Skeletal muscle cell (primary cell): ENCODE measurements at regions not wholly inside any gene's neighbourhood (a gene's known extent, or its start where the extent isn't known, plus 50 kb on each side); places are given as distances from the start of the nearest gene placed in this dataset.
"Not testable (repeated sequence)": the region's sequence is repeated elsewhere in the genome, so short reads cannot be mapped to it uniquely, and the experiment has no call there.

Source experiments
- DNase-seq: peaks from one replicate; pipeline ENCODE4 v3.0.0-alpha.2; 2010; ENCODE audit warnings: low read depth
- H3K4me3 ChIP-seq: 2 replicates; pipeline ENCODE4 v1.5.1; 2011; ENCODE audit warnings: low read depth, mild to moderate bottlenecking, control low read depth, low read length, moderate library complexity

DNA sequence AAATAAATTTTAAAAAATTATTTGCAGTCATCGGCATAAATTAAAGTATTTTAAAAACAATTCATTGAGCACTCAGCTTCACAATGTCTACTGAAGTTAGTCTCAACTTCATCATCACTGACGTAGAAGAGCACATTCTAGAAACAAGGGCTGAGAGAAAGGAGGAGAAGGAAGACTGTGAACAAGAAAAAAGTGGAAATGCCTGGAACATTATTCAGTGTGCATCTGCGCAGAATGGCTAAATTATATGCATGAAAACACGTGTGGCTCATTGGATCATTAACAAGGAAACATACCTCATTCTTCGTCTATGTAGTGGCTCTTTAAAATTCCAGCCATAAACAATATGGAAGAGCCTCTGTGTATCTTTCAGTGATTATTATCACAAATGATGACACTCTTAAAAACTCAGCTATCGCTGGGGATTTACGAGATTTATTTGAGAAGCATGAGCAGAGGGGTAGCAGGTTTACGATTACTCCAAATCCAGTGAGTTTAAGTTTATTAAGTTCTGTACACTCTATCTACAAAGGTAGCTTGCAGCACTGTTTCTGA is 404.2 kb upstream of the CDIN1 start:
- DNase-seq = no peak
- H3K4me3 ChIP-seq = no peak overlapping the region

DNA sequence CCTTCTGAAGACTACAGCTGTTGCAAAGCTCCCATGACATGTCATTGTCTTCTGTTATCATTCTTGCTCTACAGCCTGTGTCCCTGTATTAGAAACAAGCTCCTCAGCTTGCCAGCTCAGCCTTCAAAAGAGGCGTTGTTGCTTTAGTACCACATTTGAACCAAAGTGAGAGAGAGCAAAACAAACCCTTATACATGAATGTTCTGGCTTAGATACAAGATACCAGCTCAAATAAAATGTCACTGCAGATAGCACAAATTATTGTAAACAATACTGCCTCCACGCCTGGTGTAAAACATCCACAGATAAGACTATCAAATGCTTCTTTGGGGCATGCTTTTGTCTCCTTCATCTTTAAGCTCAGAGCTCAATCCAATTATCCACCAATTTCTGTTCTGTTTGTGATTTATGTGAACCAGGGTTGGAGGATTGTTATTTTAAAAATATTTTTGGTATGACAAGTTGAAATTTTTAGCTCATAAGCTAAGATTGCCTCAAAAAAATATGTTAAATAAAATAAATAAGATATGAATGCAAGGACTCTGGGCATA is 403.6 kb upstream of the CDIN1 start:
- no peak overlapping the region for H3K4me3 ChIP-seq
- no peak for DNase-seq

DNA sequence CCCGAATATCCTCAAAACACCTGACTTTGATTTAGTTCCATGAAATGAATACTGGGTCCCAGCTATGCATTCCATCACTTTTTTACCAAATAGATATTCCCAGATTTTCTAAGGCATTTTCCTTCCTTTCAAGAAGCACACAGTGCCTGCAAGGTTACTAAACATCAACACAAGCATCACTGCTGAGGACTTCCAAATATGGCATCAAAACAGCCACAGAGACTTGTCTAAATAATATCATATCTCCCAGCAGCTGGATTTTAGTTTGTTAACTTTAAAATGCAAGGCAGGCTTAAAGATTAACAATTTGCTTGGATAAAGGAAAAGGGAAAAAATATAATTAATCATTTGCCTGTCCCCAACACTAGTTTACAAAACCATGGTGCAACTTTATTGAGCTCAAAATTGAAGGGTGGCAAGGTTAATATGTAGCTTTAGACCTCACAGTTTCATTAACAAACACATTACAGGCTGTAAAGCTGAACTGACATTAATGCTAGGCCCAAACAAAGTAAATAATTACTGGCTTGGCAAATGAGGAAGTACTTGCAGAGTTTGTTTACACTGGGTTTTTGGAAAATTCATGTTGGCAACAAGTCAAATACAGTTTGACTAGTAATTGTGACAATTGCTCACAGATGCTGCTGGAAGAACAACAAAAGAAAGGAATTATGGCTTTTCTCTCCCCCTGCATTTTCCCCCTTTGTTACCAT is 401.7 kb upstream of the CDIN1 start:
- no peak overlapping the region for H3K4me3 ChIP-seq
- DNase-seq = no peak

DNA sequence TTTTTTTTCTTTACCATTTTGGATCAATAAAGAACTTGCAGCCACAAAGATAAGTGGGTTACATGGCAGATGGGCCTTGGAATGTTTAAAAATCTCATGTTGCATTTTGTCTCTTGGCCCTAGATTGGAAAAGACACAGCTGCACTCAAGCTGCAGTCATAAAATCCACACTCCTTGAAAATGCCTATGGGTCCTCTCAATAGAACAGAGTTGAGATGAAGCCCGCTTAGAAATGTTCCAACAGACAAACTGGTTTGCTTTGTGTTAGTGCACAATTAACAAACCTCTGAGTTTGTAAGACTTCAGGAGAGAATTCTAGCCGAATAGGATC is 401.2 kb upstream of the CDIN1 start:
- no peak overlapping the region for H3K4me3 ChIP-seq
- DNase-seq = no peak

DNA sequence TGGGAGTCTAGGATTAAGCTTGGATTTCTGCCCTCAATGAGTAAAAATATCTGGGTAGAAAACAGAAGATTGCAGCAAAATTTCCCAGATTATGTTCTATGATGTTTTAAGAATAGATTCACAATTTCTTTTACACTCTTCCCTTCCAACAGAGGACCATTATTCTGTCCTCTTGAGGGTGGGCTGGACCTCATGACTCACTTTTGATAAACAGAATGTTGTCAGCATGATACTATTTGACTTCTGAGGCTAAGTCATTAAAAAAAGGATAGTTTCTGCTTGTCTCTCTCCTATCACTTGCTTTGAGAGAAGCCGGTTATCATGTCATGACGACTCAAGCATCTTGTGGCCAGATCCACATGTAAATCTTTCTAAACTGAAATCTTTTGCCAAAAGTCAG is 396.2 kb upstream of the CDIN1 start:
- no peak overlapping the region for H3K4me3 ChIP-seq
- no peak for DNase-seq

DNA sequence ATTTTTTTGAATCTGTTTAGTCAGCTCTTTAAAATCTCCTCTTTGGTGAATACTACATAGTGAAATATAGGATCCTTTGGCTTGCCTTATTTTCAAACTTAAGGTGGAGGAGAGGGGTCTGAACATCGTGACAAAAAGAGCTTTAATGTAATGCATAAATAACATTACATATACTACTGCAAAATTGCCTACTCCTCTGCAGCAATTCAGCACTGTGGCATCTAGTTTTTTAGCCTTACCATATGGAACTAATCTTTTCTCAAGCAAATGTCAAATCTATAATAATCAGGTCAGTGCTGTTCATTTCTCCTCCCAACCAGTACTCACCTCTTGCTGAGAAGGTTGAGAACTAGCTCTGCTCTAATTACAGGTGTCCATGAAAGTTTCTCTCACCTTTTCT is 394.0 kb upstream of the CDIN1 start:
- no peak overlapping the region for H3K4me3 ChIP-seq
- no peak for DNase-seq

DNA sequence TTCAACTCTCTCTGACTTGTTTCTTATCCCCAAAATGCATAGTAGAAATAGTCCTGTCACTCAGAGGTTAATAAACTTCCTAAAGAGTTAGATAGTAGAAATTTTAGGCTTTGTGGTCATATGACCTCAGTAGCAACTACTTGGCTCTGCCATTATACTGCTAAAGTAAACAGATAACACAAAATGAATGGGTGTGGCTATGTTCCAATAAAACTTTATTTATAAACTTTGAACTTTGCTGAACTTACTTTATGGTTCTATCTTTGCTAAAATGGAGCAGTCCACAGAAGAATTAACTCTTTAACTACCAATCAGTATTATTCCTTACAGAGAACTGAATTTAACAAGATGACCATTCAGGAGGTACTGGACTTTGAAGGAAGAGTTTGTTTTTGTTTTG is 393.6 kb upstream of the CDIN1 start:
- no peak for DNase-seq
- no peak overlapping the region for H3K4me3 ChIP-seq

DNA sequence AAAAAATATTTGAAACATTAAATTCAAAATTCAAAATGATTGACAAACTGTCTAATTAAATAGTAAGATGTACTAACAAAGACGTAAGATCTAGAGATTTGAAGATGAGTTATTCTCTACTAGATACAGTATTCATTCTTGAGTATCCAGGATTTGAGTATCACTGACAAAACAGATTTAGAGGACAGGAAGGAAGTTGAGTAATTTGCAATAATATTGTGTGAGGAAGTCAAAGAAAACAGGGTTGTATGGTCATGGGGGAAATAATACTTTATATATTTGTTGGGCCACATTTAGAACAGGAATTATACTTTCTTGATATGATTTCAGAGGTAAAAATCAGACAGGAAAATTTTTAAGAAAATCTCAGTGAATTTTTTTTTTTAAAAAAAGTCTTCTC is 393.1 kb upstream of the CDIN1 start:
- H3K4me3 ChIP-seq = no peak overlapping the region
- no peak for DNase-seq

DNA sequence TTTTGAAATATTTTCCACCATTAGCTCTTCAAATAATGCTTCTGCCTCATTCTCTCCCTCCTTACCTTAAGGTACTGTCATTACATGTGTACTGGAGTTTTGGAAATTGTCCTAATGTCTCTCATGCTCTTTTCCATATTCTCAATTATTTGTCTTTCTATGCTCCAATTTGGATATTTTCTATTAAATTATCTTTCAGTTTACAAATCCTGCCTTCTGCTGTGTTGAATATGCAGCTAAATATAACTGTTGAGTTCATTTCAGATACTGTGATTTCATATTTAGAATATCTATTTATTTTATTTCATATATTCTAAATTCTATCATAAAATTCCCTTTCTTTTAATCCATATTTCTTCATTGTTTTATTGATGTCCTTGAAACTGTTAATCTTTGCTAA is 388.0 kb upstream of the CDIN1 start:
- DNase-seq = no peak
- no peak overlapping the region for H3K4me3 ChIP-seq

DNA sequence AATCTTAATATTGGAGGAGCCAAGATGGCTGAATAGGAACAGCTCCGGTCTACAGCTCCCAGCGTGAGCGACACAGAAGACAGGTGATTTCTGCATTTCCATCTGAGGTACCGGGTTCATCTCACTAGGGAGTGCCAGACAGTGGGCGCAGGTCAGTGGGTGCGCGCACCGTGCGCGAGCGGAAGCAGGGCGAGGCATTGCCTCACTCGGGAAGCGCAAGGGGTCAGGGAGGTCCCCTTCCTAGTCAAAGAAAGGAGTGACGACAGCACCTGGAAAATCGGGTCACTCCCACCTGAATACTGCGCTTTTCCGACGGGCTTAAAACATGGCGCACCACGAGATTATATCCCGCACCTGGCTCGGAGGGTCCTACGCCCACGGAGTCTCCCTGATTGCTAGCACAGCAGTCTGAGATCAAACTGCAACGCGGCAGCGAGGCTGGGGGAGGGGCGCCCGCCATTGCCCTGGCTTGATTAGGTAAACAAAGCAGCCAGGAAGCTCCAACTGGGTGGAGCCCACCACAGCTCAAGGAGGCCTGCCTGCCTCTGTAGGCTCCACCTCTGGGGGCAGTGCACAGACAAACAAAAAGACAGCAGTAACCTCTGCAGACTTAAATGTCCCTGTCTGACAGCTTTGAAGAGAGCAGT is 383.9 kb upstream of the CDIN1 start:
- not testable (repeated sequence) for DNase-seq, H3K4me3 ChIP-seq

DNA sequence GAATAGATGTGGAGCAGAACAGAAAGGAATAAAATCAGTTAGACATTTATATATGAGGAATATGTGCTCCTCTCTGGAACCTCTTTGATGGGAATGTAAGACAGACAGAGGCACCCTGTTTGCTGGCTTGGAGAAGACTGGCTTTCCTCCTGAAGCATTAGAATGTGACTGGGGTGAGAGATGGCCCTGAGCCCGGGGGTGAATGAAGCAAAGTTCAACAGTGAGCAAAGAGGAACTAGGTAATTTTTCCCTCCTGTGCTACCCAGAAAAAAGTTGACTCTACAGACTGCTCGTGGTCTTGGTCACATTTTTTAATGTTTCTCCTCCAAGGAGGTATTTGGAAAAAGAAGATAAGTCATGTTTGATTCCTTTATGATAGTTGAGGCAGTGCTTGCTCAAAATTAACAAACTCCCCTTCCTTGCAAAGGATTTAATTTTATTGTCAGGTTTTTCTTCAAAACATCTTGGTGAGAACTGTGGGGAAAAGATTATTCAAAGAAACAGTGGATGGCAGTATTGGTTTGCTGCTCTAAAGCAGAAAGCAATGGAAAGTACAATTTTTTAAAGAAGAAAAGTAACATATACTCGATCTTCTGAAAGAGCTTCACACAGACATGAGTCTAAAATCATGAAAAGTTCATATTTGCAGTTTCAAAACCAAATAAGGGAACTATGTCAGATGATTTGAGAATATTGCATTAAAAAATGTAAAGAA is 370.4 kb upstream of the CDIN1 start:
- no peak overlapping the region for H3K4me3 ChIP-seq
- no peak for DNase-seq

DNA sequence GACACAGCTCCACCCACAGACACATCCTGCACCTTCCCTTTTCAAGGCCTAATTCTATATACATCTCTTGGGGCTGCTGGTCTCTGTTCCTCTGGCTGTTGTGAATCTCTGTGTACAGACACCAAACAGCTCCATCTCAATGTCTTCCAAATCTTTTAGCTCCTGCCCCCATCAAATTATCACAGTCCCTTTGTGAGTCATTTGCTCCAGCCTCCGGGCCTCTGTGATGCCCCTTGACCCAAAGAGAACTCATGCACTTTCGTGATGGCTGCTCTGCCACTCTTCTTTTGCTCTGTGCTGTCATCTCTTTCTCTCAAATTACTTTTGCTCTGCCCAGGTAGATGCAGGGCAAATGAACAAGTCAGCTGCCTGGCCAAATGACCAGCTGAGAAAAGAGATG is 369.0 kb upstream of the CDIN1 start:
- no peak for DNase-seq
- no peak overlapping the region for H3K4me3 ChIP-seq

DNA sequence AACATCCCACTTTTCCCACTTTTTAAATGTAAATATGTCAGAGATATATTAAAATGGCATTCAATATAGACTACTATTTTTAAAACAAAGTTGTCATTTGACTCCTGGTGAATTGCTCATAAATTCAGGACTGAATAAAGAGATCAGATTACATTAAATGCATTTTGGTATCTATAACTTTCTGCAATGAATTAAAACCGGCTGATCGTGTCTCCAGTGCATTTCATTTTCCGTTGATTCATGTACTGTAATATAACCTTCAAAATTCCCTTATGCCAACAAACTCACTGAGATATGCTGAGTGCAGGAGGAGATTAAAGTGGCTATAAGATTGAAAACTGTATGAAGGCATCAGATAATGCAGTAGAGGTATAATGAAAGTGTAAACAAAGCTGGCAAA is 361.1 kb upstream of the CDIN1 start:
- DNase-seq = no peak
- no peak overlapping the region for H3K4me3 ChIP-seq

DNA sequence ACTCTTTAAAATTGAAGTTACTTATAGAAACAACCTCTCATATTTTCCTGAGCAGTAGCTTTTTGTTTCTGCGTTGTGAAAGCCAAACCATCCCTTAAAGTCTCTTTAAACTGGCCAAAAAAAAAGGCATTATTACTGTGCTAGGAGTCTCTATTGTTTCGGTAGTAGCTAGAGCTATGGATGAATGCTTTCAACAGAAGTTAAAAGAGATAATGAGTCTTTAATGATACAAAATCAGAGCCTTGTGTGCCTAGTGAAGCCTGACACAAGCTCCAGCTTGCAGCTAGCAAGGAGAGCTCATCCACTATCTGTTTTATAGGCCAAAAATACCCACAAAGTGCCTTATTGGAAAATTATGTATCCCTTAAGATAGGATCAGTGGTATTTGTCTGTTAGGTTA is 360.4 kb upstream of the CDIN1 start:
- DNase-seq = no peak
- H3K4me3 ChIP-seq = no peak overlapping the region

DNA sequence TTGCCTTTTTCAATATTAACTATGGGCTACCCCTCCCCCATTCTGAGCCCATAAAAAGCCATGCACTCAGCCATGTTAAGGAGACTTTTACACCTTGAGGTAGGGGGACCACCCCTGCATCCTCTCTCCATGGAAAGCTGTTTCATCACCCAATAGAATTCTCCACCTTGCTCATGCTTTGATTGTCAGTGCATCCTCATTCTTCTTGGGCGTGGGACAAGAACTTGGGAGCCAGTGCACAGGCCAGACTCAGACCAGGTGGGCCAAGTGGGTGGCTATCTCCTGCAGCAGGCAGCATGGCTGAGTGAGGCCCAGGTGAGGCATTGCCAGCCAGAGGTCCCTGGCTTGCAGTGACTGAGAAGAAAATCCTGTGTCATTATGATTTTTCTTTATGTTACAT is 357.4 kb upstream of the CDIN1 start:
- H3K4me3 ChIP-seq = no peak overlapping the region
- no peak for DNase-seq

DNA sequence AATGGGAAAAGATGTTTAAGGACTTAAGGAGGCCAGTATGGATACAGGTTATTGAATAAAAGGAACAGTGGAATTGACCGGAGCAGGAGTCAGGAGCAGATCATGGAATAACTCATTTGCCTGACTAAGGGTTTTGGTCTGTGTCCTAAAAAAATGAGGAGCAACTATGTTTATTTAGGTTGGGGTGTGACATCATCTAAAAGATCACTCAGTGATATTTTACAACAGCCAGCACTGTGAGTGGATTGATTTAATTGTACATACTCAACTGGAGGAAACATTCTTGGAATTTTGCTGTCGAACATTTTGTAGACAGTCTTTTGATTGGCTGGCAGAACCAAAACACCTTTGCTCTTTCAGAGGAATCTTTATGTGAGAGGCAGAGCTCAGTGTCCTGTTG is 348.6 kb upstream of the CDIN1 start:
- no peak overlapping the region for H3K4me3 ChIP-seq
- peak; percentile 14 for DNase-seq

DNA sequence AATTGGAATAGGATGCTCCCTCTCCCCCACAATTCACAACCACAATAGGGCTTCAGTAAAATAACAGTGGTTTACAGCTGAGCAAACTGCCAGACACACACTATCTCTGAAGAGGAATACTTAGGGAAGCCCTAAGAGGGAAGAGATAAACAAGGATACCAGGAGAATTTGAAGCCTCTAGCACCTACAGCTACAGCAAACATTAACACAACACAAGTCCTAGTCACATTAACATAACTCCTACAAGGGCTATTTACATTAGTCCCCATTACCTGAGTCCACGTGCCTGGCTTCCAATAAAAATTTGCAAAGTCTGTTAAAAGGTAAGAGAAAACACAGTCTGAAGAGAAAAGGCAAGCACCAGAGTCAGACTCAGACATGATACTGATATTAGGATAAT is 346.9 kb upstream of the CDIN1 start:
- no peak for DNase-seq
- no peak overlapping the region for H3K4me3 ChIP-seq

DNA sequence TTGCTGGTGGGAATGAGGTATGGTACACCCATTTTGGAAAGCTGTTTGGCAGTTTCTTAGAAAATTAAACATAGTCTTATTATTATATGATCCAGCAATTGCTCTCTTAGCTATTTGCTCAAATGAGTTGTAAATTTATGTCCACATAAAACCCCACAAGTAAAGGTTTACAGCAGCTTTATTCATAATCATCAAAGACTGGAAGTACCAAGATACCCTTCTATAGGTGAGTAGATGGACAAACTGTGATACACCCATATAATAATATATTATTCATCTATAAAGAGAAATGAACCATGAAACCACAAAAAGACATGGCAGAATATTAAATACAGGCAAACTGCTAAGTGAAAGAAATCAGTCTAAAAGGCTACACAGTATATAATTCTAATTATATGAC is 344.7 kb upstream of the CDIN1 start:
- no peak for DNase-seq
- no peak overlapping the region for H3K4me3 ChIP-seq

DNA sequence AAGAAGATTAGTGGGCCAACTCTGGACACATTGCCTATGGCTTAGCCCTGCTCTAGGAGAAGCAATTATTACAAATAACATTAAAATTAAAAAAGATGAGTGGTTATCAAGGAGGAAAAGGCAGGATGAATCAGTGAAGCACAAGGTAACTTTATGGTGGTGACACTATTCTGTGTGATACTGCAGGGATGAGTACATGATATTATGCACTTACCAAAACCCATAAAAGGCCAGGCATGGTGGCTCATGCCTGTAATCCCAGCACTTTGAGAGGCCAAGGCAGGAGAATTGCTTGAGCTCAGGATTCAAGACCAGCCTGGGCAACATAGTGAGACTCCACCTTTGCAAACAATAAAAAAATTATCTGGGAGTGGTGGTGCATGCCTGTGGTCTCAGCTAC is 344.3 kb upstream of the CDIN1 start:
- H3K4me3 ChIP-seq = no peak overlapping the region
- no peak for DNase-seq

DNA sequence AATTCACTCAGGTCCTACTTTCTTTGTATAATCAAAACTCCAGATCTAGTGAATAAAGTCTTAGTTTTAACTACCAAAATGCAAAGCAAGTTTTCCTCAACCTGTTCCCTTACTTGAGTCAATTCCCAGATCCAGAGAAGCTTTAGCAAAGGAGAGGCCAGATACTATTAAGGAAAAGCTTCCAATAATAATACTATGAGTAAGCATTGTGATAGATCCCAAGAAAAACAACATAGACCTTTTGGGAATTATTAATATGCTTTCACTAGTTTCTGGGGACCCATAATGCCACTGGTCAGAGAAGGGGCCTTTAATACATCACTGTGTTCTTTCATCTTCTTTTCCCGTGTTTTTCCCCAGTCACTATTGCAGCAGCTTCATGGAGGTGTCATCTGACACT is 339.9 kb upstream of the CDIN1 start:
- DNase-seq = no peak
- H3K4me3 ChIP-seq = no peak overlapping the region

DNA sequence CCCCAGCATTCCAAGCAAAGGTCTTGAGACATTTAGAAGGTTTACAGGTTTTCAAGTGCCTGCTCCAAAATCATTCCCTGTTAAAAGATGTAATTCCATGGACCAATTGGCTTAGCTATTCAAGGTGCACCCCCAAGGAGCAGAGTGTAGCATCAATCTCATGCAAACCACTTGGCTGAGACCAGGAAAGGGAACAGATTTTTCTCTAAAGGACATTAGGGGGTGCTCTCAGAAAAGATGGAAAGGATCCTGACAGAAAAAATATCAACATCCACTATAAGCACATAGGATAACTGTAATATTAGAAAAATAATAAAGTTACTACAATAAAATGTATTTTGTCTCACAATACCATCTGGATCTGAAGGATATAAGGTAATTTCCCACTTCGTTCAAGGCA is 328.0 kb upstream of the CDIN1 start:
- no peak overlapping the region for H3K4me3 ChIP-seq
- DNase-seq = no peak
